ENCODE measurements at regions not wholly inside any gene's neighbourhood (a gene's known extent, or its start where the extent isn't known, plus 50 kb on each side); places are given as distances from the start of the nearest gene placed in this dataset.

GRCh38 chr1:87720561-87720960 lies 391.9 kb downstream of the LMO4 start:
- no peak for DNase-seq (ENCODE audit: low read depth)

DNA sequence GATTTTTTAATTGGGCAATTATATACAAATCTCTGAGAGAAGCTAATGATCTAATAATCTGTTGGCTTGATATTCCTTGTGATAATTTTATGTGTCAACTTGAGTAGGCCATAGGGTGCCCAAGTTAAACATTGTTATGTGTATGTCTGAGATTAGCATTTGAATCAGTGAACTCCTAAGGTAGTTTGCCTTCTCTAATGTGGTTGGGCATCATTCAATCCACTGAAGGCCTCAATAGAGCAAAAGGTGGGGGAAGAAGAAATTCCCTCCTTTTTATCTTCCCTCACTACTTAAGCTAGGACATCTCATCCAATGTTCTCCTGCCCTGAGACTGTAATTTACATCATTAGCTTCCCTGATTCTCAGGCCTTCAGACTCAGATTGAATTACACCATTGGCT lies 394.5 kb downstream of the LMO4 start:
- DNase-seq (ENCODE audit: low read depth): no peak

DNA sequence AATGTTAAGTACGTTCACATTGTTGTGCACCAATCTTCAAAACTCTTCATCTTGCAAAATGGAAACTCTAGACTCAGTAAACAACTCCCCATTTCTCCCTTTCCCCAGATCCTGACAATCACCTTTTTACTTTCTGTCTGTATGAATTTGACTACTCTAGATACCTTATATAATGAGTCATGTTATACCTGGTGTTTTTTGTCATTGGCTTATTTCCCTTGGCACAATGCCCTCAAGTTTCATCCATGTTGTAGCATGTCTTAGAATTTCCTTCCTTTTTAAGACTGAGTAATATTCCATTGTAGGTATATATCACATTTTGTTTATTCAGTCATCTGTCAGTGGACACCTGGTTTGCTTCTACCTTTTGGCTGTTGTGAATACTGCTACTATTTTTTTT lies 399.5 kb downstream of the LMO4 start:
- DNase-seq (ENCODE audit: low read depth): no peak

DNA sequence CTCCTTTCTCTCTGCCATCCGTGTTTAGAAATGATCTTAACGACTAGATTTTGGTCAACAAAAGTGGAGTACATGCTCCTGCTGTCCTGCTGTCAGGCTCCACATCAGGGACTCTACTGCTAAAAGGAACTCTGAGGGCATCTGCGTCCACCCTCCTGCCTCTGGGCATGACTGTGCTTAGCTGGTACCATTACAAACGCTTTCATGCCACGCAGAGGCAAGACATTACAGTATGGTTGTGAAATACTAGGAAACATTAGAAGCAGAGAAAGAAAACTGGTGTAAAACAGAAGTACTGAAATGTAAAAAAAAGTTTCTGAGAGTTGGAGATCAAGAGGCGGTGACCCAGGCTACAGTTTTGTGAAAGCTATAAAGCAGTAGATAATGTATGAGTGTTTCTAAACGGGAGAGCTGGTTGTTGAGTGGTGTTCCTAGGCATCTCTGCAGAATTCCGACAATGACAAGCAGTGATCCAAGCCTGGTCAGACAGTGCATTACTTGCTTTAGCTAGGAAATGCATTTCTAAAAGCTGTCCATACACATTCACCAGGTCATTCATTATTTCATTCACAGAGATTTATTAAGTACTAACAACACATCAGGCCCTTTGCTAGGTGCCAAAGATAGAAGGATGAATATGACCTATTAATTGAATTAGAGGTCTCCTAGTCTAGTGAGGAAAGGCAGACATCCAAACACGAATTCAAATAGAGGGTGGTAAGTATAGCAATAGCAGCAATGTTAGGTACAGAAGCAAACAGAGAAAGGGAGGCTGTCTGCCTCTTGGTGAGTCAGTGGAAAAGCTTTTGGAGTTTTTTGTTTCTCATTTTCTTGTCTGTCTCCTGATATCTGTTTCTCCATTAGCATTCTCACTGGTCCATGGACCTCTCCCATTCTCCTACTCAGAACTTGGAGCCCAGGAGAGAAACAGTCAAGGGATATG lies 401.9 kb downstream of the LMO4 start:
- no peak for DNase-seq (ENCODE audit: low read depth)

DNA sequence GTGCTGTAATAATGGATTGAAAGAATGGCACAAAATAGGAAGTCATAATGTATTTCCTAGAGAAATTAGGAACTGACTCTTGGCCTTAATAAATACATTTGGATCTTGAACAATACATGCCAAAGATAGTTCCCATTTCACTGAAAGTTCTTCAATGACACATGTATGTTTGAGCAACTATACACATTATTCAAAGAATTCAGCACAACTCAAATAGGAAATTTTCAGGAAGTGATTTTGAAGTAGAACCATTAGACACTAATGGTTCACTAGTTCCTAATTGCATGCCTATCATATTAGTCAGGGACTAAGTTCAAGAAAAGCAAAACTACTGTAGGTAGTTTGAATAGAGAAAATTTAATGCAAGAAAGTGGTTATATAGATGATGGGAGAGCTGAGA lies 404.7 kb downstream of the LMO4 start:
- DNase-seq (ENCODE audit: low read depth): no peak

- no peak for DNase-seq (ENCODE audit: low read depth)
These were observed 407.1 kb downstream of the LMO4 start for GRCh38 chr1:87735750-87736149.

DNA sequence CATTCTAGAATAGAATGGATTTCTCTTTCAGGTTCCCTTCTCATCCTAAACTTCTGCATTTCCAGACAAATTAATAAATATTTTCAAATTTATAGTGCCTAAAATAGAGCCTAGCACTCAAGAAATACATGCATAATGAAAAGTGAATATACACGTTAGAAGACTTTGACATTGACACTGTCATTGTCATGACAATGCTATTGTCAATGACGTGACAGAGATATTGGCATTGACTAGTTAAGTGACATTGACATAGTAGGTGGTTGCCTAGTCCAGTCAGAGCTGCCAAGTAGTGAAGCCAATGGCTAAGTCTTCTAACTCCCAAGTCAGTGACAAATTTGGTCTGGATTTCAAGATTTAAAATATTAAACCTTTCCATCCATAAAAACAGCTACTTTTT lies 410.5 kb downstream of the LMO4 start:
- no peak for DNase-seq (ENCODE audit: low read depth)

DNA sequence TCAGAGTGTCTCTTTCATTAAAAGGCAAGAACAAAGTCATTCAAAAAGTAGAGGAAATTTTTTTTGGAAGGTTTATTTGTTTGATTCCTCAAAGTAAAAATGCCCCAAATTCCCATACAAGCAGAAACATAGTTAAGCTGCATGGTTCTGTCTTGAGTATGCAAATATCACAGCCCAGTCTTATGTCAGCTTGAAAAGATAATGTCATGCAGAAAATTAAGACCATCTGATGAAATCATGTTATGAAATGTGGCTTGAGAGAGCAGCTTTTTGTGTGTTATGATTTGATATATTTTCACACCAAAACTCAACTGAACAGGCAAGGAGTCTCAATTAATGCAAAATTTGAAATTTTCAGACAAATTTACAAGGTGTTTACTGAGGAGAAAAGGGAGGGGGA lies 411.0 kb downstream of the LMO4 start:
- DNase-seq (ENCODE audit: low read depth): no peak

DNA sequence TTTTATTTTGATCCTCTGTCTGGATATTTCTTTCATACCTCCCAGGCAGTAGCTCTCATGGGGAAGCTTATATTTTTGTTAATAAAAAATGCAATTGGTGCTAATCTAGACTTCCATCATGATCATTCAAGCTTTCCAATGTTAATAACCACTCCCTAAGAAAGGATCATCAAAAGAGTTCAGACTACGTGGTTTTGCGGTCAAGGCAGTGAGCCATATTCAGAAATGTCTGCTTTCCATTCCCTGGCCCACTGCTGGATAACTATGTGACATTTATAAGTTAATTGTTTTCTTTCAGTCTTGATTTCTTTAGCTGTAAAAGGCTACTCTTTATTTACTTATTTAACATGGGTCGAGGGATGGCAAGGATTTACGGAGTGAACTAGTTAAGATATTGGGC lies 414.6 kb downstream of the LMO4 start:
- DNase-seq (ENCODE audit: low read depth): no peak

- no peak for DNase-seq (ENCODE audit: low read depth)
These were observed 415.4 kb downstream of the LMO4 start for GRCh38 chr1:87744056-87744455.

- no peak for DNase-seq (ENCODE audit: low read depth)
These were observed 416.1 kb downstream of the LMO4 start for GRCh38 chr1:87744763-87745162.

DNA sequence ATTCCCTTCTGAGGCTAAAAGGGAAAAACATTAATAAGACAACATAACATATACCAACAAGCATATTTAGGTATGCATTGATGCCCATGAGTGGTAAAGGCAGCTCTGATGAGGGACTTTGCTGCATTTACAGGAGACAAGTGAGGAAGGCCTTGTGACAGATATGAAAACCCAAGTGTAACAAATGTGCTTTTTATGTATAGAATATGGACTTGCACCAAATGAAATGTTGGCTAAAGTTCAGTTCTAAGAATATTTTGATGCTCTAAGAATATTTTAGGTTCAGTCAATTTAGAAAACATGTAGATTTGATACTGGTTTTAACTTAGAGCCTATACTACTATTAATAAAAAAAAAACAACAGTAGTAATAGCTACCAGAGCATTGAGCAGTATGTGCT lies 424.7 kb downstream of the LMO4 start:
- no peak for DNase-seq (ENCODE audit: low read depth)

DNA sequence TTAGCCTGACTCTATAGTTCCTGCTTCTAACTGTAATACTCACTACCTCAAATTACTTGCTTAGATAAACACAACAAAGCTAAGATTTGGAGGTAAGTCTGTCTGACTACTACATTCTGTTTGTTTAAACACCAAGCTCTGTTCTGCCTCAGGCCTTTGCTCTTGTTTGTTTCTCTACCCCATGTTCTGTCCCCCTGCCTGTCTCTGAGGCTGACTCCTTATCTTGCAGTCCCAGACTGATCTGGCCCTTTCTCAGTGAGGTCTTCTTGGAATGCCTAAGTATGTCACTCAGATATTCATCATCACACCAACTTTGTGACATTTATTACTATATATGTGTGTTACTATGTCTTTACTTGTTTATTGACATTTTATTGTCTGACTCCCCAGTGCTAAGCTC lies 425.5 kb downstream of the LMO4 start:
- DNase-seq (ENCODE audit: low read depth): no peak

GRCh38 chr1:87757676-87758075 lies 429.0 kb downstream of the LMO4 start:
- DNase-seq (ENCODE audit: low read depth): no peak

- no peak for DNase-seq (ENCODE audit: low read depth)
These were observed 430.9 kb downstream of the LMO4 start for GRCh38 chr1:87759421-87760087.

- no peak for DNase-seq (ENCODE audit: low read depth)
These were observed 431.5 kb downstream of the LMO4 start for GRCh38 chr1:87760155-87760554.

GRCh38 chr1:87760654-87761053 lies 432.0 kb downstream of the LMO4 start:
- DNase-seq (ENCODE audit: low read depth): no peak

DNA sequence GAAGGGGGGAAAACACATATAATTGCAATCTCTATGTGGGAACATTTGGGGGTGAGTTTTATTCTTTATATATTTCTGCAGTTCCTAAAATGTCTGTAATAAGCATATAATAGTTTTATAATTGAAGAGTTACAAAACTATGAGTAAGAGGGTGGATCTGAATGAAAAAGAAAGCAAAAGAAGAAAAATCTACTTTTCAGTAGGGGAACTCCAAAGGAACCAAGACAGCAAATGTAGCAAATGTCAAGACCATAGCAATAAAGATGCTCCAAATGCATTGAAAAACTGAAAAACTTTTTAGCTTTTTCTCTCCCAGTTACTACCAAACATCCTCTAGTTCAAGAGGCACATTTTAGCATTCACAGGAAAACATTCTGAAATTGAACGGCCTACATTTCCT lies 434.8 kb downstream of the LMO4 start:
- DNase-seq (ENCODE audit: low read depth): no peak

- no peak for DNase-seq (ENCODE audit: low read depth)
These were observed 436.5 kb downstream of the LMO4 start for GRCh38 chr1:87765057-87765680.

- DNase-seq (ENCODE audit: low read depth): no peak
These were observed 437.0 kb downstream of the LMO4 start for GRCh38 chr1:87765681-87766070.

GRCh38 chr1:87766737-87767136 lies 438.1 kb downstream of the LMO4 start:
- DNase-seq (ENCODE audit: low read depth): no peak

- DNase-seq (ENCODE audit: low read depth): no peak
These were observed 450.2 kb downstream of the LMO4 start for GRCh38 chr1:87778896-87779295.

GRCh38 chr1:87781554-87781953 lies 452.9 kb downstream of the LMO4 start:
- no peak for DNase-seq (ENCODE audit: low read depth)

Measured in activated T-cell treated with anti-CD3 and anti-CD28 coated beads for 24 hours (primary cell).